H1 (cell line): ENCODE measurements at regions not wholly inside any gene's neighbourhood (a gene's known extent, or its start where the extent isn't known, plus 50 kb on each side); places are given as distances from the start of the nearest gene placed in this dataset.

Experiments used
- CTCF ChIA-PET: fragments of 300-600 bp; sonication (Branson Sonifier 250); formaldehyde crosslinking; loops from one replicate; lab custom pipeline; 2021; ENCODE audit not compliant: partially characterized antibody; lab: Charles Lee
- POLR2A ChIA-PET: fragments of 300-600 bp; sonication (Branson Sonifier 250); formaldehyde crosslinking; loops from one replicate; lab custom pipeline; 2021; ENCODE audit warnings: inconsistent platforms; ENCODE audit not compliant: partially characterized antibody; lab: Charles Lee
- DNase-seq, 2 experiments: peaks; one replicate each; pipeline versions ENCODE4 v3.0.0 to v3.0.0-alpha.2; 2010 to 2022; ENCODE audit warnings: low spot score in 2 of 2, low read depth in 1 of 2, mixed read lengths in 1 of 2
- FAIRE-seq: peaks from 2 replicates; lab custom pipeline; 2011; peaks lifted over from hg19 to GRCh38; lab: Jason Lieb, UNC
- H2AFZ ChIP-seq: 2 replicates; pipeline ENCODE4 v1.8.1; 2012; ENCODE audit warnings: low read length, inconsistent platforms
- H2AK5ac ChIP-seq: 2 replicates; pipeline ENCODE4 v1.6.1; 2013; ENCODE audit warnings: low read depth, low read length
- H2BK120ac ChIP-seq: replicated peaks from 2 replicates; pipeline ENCODE3; 2013; ENCODE audit warnings: low read depth, low read length, inconsistent platforms
- H2BK12ac ChIP-seq: 2 replicates; pipeline ENCODE4 v1.6.1; 2013; ENCODE audit warnings: low read depth, low read length
- H2BK15ac ChIP-seq: 2 replicates; pipeline ENCODE4 v1.6.1; 2013; ENCODE audit warnings: low read length
- H2BK20ac ChIP-seq: 2 replicates; pipeline ENCODE4 v1.6.1; 2013; ENCODE audit warnings: low read length
- H2BK5ac ChIP-seq: 2 replicates; pipeline ENCODE4 v1.6.1; 2013; ENCODE audit warnings: low read depth, low read length
- H3K14ac ChIP-seq: 2 replicates; pipeline ENCODE4 v1.6.1; 2013; ENCODE audit warnings: inconsistent platforms; ENCODE audit not compliant: insufficient read length
- H3K18ac ChIP-seq: 2 replicates; pipeline ENCODE4 v1.6.1; 2013; ENCODE audit warnings: low read length; ENCODE audit errors: extremely low read depth
- H3K23ac ChIP-seq: 2 replicates; pipeline ENCODE4 v1.6.1; 2013; ENCODE audit warnings: inconsistent platforms; ENCODE audit not compliant: insufficient read length
- H3K23me2 ChIP-seq: 2 replicates; pipeline ENCODE4 v1.6.1; 2013; ENCODE audit warnings: low read depth, low read length
- H3K27ac ChIP-seq: 2 replicates; pipeline ENCODE4 v1.6.1; 2011; ENCODE audit warnings: low read depth, low read length, inconsistent platforms
- H3K27me3 ChIP-seq, 4 experiments: replicated peaks in 1 of 4; 1 replicate in 1 of 4; 2 replicates in 3 of 4; pipeline versions ENCODE4 v1.6.1 to v1.8.1; 2011 to 2013; ENCODE audit warnings: low read length in 3 of 4, mild to moderate bottlenecking in 3 of 4, inconsistent platforms in 2 of 4, mixed read lengths in 2 of 4, moderate library complexity in 1 of 4; ENCODE audit not compliant: control insufficient read depth in 3 of 4, insufficient read depth in 3 of 4; ENCODE audit errors: extremely low read depth in 1 of 4
- H3K36me3 ChIP-seq, 4 experiments: 2 replicates each; pipeline versions ENCODE4 v1.6.1 to v1.8.1; 2011 to 2013; ENCODE audit warnings: mild to moderate bottlenecking in 4 of 4, low read length in 3 of 4, moderate library complexity in 2 of 4, control low read depth in 1 of 4, inconsistent platforms in 1 of 4; ENCODE audit not compliant: insufficient read depth in 4 of 4, control insufficient read depth in 2 of 4
- H3K4ac ChIP-seq: replicated peaks from 2 replicates; pipeline ENCODE3; 2013; ENCODE audit warnings: low read length, low read depth, mixed read lengths, inconsistent platforms; ENCODE audit not compliant: insufficient read length
- H3K4me1 ChIP-seq, 4 experiments: replicated peaks in 1 of 4; 1 replicate in 1 of 4; 2 replicates in 3 of 4; pipeline versions ENCODE4 v1.6.1 to v1.8.1; 2011 to 2013; ENCODE audit warnings: low read length in 3 of 4, inconsistent platforms in 2 of 4, mixed read lengths in 1 of 4; ENCODE audit not compliant: insufficient read depth in 4 of 4, control insufficient read depth in 3 of 4
- H3K4me2 ChIP-seq, 2 experiments: 2 replicates each; pipeline versions ENCODE4 v1.6.1 to v1.8.1; 2011 to 2013; ENCODE audit warnings: low read depth in 2 of 2, low read length in 2 of 2, control low read depth in 1 of 2, inconsistent platforms in 1 of 2, mild to moderate bottlenecking in 1 of 2; ENCODE audit not compliant: insufficient read depth in 1 of 2
- H3K4me3 ChIP-seq, 4 experiments: fragments of 200-600, 300-600 bp in 1 of 4; sonication (generic), shearing (Covaris generic), sonication (Bioruptor Twin) in 1 of 4; 2 replicates each; pipeline versions ENCODE4 v1.5.1 to v1.8.1; 2011 to 2016; ENCODE audit warnings: low read length in 4 of 4, low read depth in 3 of 4, control low read depth in 2 of 4, inconsistent platforms in 2 of 4, mild to moderate bottlenecking in 2 of 4, mixed read lengths in 1 of 4, moderate library complexity in 1 of 4; ENCODE audit not compliant: insufficient read depth in 2 of 4; ENCODE audit errors: extremely low read depth in 1 of 4
- H3K56ac ChIP-seq: replicated peaks from 2 replicates; pipeline ENCODE3; 2013; ENCODE audit warnings: low read depth, mild to moderate bottlenecking, mixed read lengths, low read length, inconsistent platforms; ENCODE audit not compliant: insufficient read length
- H3K79me1 ChIP-seq: 2 replicates; pipeline ENCODE4 v1.6.1; 2013; ENCODE audit warnings: low read depth, low read length, control low read depth
- H3K79me2 ChIP-seq, 2 experiments: 2 replicates each; pipeline versions ENCODE4 v1.6.1 to v1.8.1; 2012 to 2013; ENCODE audit warnings: low read length in 2 of 2, mild to moderate bottlenecking in 2 of 2, inconsistent platforms in 1 of 2; ENCODE audit not compliant: insufficient read depth in 2 of 2, control insufficient read depth in 1 of 2
- H3K9ac ChIP-seq, 4 experiments: replicated peaks in 1 of 4; 1 replicate in 1 of 4; 2 replicates in 3 of 4; pipeline versions ENCODE4 v1.6.1 to v1.8.1; 2011 to 2013; ENCODE audit warnings: low read depth in 3 of 4, low read length in 3 of 4, control low read depth in 2 of 4, mild to moderate bottlenecking in 2 of 4, moderate library complexity in 2 of 4, inconsistent platforms in 1 of 4; ENCODE audit errors: extremely low read depth in 1 of 4
- H3K9me3 ChIP-seq, 2 experiments: 2 replicates each; pipeline versions ENCODE4 v1.6.1 to v1.8.1; 2012 to 2013; ENCODE audit warnings: mild to moderate bottlenecking in 2 of 2, moderate library complexity in 2 of 2, control low read depth in 1 of 2, inconsistent platforms in 1 of 2, low read depth in 1 of 2, low read length in 1 of 2, mixed read lengths in 1 of 2; ENCODE audit not compliant: insufficient read depth in 2 of 2
- H4K20me1 ChIP-seq, 2 experiments: replicated peaks in 1 of 2; 2 replicates each; pipeline versions ENCODE3 to v1.8.1; 2011 to 2013; ENCODE audit warnings: inconsistent platforms in 2 of 2, low read length in 2 of 2, mild to moderate bottlenecking in 1 of 2; ENCODE audit not compliant: insufficient read depth in 2 of 2, control insufficient read depth in 1 of 2
- H4K5ac ChIP-seq: 2 replicates; pipeline ENCODE4 v1.6.1; 2013; ENCODE audit warnings: low read length, low read depth, mixed read lengths, inconsistent platforms; ENCODE audit not compliant: insufficient read length
- H4K8ac ChIP-seq: 2 replicates; pipeline ENCODE4 v1.8.0; 2013; ENCODE audit warnings: mild to moderate bottlenecking, moderate library complexity, low read length, inconsistent platforms; ENCODE audit not compliant: insufficient read depth; ENCODE audit errors: extremely low read depth
- H4K91ac ChIP-seq: replicated peaks from 2 replicates; pipeline ENCODE3; 2013; ENCODE audit warnings: low read length, mixed read lengths, inconsistent platforms; ENCODE audit not compliant: insufficient read length
- CHD2 ChIP-seq: IDR thresholded peaks from 2 replicates; pipeline ENCODE4 v1.6.1; 2012; ENCODE audit warnings: low read length, improper control_type of control experiment
- SP4 ChIP-seq: IDR thresholded peaks from 2 replicates; pipeline ENCODE4 v1.6.1; 2012; ENCODE audit warnings: low read length, inconsistent platforms
- SUZ12 ChIP-seq: fragments of 200-600 bp; sonication (generic); IDR thresholded peaks from 2 replicates; pipeline ENCODE4 v1.6.1; 2012; ENCODE audit warnings: mild to moderate bottlenecking, inconsistent platforms, low read length, moderate library complexity, mixed read lengths
- TBP ChIP-seq: IDR thresholded peaks from 2 replicates; pipeline ENCODE4 v1.6.1; 2011; ENCODE audit warnings: low read depth, low read length, improper control_type of control experiment
- WGBS, 2 experiments: shearing (Covaris generic) in 1 of 2; methylation state at CpG; one replicate each; pipeline versions ENCODE4 v1.1.6 to v1.1.7; 2013 to 2015; ENCODE audit warnings: low lambda C conversion rate in 2 of 2, mixed read lengths in 2 of 2, inconsistent platforms in 1 of 2, low coverage in 1 of 2, missing lambda C conversion rate in 1 of 2; ENCODE audit not compliant: insufficient replicate concordance in 2 of 2, insufficient coverage in 1 of 2, insufficient read length in 1 of 2; ENCODE audit errors: extremely low coverage in 1 of 2, missing lambda C conversion rate in 1 of 2; 5-methylcytosine and 5-hydroxymethylcytosine counted together

GRCh38 chr2:129024796-129025195 lies 706.1 kb upstream of the HS6ST1 start:
- H2BK5ac ChIP-seq, result no peak overlapping the region
- no peaks in the 10 kb centered on the region for H3K9me3 ChIP-seq
- TF ChIP-seq TBP, result no peak
- TF ChIP-seq SUZ12, result no peak
- no peak for TF ChIP-seq CHD2
- TF ChIP-seq SP4, result no peak
- no peak overlapping the region for H3K14ac ChIP-seq
- ChIA-PET POLR2A (no interaction called here), CTCF (no interaction called here)
- no peak overlapping the region for H2BK120ac ChIP-seq
- H3K56ac ChIP-seq, result no peak overlapping the region
- H3K9ac ChIP-seq, result no peak overlapping the region
- H4K91ac ChIP-seq, result no peak overlapping the region
- no peaks in the 10 kb centered on the region for H3K23me2 ChIP-seq
- DNase-seq (no peak), FAIRE-seq (no peak)
- no peaks in the 10 kb centered on the region for H3K79me2 ChIP-seq
- no peak overlapping the region for H2AK5ac ChIP-seq
- no peaks in the 10 kb centered on the region for H3K4me1 ChIP-seq
- H3K4ac ChIP-seq, result no peak overlapping the region
- H3K18ac ChIP-seq, result no peak overlapping the region
- no peaks in the 10 kb centered on the region for H3K36me3 ChIP-seq
- H4K8ac ChIP-seq, result no peak overlapping the region
- no peak overlapping the region for H3K23ac ChIP-seq
- H3K79me1 ChIP-seq, result no peaks in the 10 kb centered on the region
- no peaks in the 10 kb centered on the region for H3K27me3 ChIP-seq
- H3K4me3 ChIP-seq, result no peak overlapping the region
- H3K4me2 ChIP-seq, result no peak overlapping the region
- H4K20me1 ChIP-seq, result no peaks in the 10 kb centered on the region
- H2AFZ ChIP-seq, result no peak overlapping the region
- no peak overlapping the region for H4K5ac ChIP-seq
- H2BK20ac ChIP-seq, result no peak overlapping the region
- H2BK15ac ChIP-seq, result no peak overlapping the region
- 89% methylated on average over 2 of the region's 2 CpGs; no CpG with 5 or more reads in 1 of the 2 experiments for WGBS, 2 experiments
- H2BK12ac ChIP-seq, result no peak overlapping the region
- H3K27ac ChIP-seq, result no peak overlapping the region
